Osteocyte (in vitro differentiated cells): ENCODE measurements at regions not wholly inside any gene's neighbourhood (a gene's known extent, or its start where the extent isn't known, plus 50 kb on each side); places are given as distances from the start of the nearest gene placed in this dataset.

ENCODE experiments used
- DNase-seq: peaks from one replicate; pipeline ENCODE4 v3.0.0; 2021; ENCODE audit warnings: mixed read lengths; ENCODE audit not compliant: unreplicated experiment; ENCODE audit errors: extremely low spot score
- H3K27ac Mint-ChIP-seq: one replicate; pipeline ENCODE4 v1.8.0; 2021; ENCODE audit warnings: mild to moderate bottlenecking, mixed read lengths; ENCODE audit not compliant: unreplicated experiment
- H3K27me3 Mint-ChIP-seq: one replicate; pipeline ENCODE4 v1.8.0; 2021; ENCODE audit warnings: mixed read lengths; ENCODE audit not compliant: unreplicated experiment
- H3K36me3 Mint-ChIP-seq: one replicate; pipeline ENCODE4 v1.8.0; 2021; ENCODE audit warnings: mixed read lengths; ENCODE audit not compliant: unreplicated experiment
- H3K4me1 Mint-ChIP-seq: one replicate; pipeline ENCODE4 v1.8.0; 2021; ENCODE audit warnings: mixed read lengths; ENCODE audit not compliant: unreplicated experiment
- H3K4me3 Mint-ChIP-seq: one replicate; pipeline ENCODE4 v1.8.0; 2021; ENCODE audit warnings: mild to moderate bottlenecking, moderate library complexity, mixed read lengths; ENCODE audit not compliant: unreplicated experiment
- H3K9me3 Mint-ChIP-seq: one replicate; pipeline ENCODE4 v1.8.0; 2021; ENCODE audit warnings: mixed read lengths; ENCODE audit not compliant: unreplicated experiment
- CTCF ChIP-seq: fragments of 200-600 bp; sonication (generic); IDR thresholded peaks from 2 replicates; pipeline ENCODE4 v1.5.0; 2021; ENCODE audit warnings: antibody characterized with exemption, mild to moderate bottlenecking, moderate library complexity

- no peak overlapping the region for H3K4me3 Mint-ChIP-seq
- no peak for DNase-seq
- no peaks in the 10 kb centered on the region for H3K36me3 Mint-ChIP-seq
- peaks cover 16% of the 10 kb centered on the region for H3K27me3 Mint-ChIP-seq
- no peaks in the 10 kb centered on the region for H3K4me1 Mint-ChIP-seq
- H3K27ac Mint-ChIP-seq = no peak overlapping the region
- no peaks in the 10 kb centered on the region for H3K9me3 Mint-ChIP-seq
- TF ChIP-seq CTCF = no peak
Measured at GRCh38 chr6:40849546-40849945, 189.5 kb downstream of the UNC5CL start.

- H3K4me3 Mint-ChIP-seq = no peak overlapping the region
- peaks cover 20% of the 10 kb centered on the region for H3K27me3 Mint-ChIP-seq
- no peaks in the 10 kb centered on the region for H3K9me3 Mint-ChIP-seq
- TF ChIP-seq CTCF = no peak
- no peaks in the 10 kb centered on the region for H3K4me1 Mint-ChIP-seq
- no peaks in the 10 kb centered on the region for H3K36me3 Mint-ChIP-seq
- no peak for DNase-seq
- no peak overlapping the region for H3K27ac Mint-ChIP-seq
Measured at GRCh38 chr6:40848868-40849514, 190.0 kb downstream of the UNC5CL start.

GRCh38 chr6:40848038-40848437 lies 191.0 kb downstream of the UNC5CL start:
- DNase-seq = no peak
- H3K27me3 Mint-ChIP-seq = peaks cover 27% of the 10 kb centered on the region
- no peaks in the 10 kb centered on the region for H3K36me3 Mint-ChIP-seq
- H3K4me1 Mint-ChIP-seq = no peaks in the 10 kb centered on the region
- TF ChIP-seq CTCF = no peak
- H3K27ac Mint-ChIP-seq = no peak overlapping the region
- no peak overlapping the region for H3K4me3 Mint-ChIP-seq
- H3K9me3 Mint-ChIP-seq = no peaks in the 10 kb centered on the region

DNA sequence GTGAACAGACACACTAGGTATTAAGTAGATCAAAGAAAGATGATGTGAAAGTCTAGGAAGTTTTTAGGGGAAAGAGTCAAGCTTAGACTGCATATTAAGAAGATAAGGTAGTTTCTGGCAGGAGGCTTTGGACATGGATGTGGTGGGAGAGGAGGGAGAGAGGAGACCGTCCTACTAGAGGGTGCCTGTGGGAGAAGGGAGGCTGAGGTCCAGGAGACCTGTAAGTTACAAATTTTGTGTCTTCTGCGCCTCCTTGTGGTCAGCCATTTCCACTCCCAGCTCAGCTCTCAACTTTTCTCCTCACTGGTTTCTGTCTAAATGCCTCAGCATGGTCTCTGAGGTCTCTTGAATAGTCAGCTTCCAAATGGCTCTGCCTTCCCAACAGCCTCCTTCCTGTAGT lies 193.5 kb downstream of the UNC5CL start:
- peak; percentile 67 for TF ChIP-seq CTCF
- no peak for DNase-seq
- Mint-ChIP-seq H3K27ac (no peak overlapping the region), H3K36me3 (no peaks in the 10 kb centered on the region), H3K4me1 (no peaks in the 10 kb centered on the region), H3K27me3 (peaks cover 43% of the 10 kb centered on the region), H3K9me3 (no peaks in the 10 kb centered on the region), H3K4me3 (no peak overlapping the region)

DNA sequence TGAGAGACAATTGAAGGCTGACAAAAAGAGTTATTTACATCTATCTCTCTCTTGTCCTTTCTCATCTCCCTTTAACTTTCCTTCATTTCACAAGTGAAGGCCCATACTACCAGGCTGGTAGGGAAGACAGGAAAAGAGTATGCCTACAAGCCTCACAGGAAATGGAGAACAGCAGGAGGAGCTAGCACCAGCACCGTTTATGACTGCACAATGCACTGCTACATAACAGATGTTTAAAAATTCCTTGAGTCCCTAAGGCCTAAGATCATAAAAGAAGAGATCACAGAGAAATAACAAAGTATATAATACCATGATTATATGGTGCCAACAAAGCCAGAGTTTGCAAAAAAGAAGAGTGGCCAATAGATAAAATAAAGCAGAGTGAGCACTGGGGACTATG lies 194.8 kb downstream of the UNC5CL start:
- H3K27ac Mint-ChIP-seq = no peak overlapping the region
- no peaks in the 10 kb centered on the region for H3K9me3 Mint-ChIP-seq

More for the DNA sequence above, 194.8 kb downstream of the UNC5CL start:
- no peak for TF ChIP-seq CTCF
- Mint-ChIP-seq H3K27me3 (peaks cover 49% of the 10 kb centered on the region), H3K36me3 (no peaks in the 10 kb centered on the region), H3K4me1 (no peaks in the 10 kb centered on the region), H3K4me3 (no peak overlapping the region)
- no peak for DNase-seq
